A673 (cell line): ENCODE measurements at regions not wholly inside any gene's neighbourhood (a gene's known extent, or its start where the extent isn't known, plus 50 kb on each side); places are given as distances from the start of the nearest gene placed in this dataset.

Source experiments
- EZH2 ChIP-seq: fragments of 200-600 bp; sonication (generic); IDR thresholded peaks from 2 replicates; pipeline ENCODE4 v1.6.1; 2017; ENCODE audit warnings: borderline replicate concordance, low read depth, mild to moderate bottlenecking, mixed read lengths, antibody characterized with exemption, low read length; ENCODE audit not compliant: poor library complexity, severe bottlenecking
- TF ChIP-seq, protein P1 (sequence below): fragments of 300-800, 200-600 bp; sonication (generic); conservative IDR thresholded peaks from 2 replicates; pipeline ENCODE4 v1.5.1; 2017; ENCODE audit warnings: low read depth, mild to moderate bottlenecking, antibody characterized with exemption, low read length, moderate library complexity, mixed read lengths

DNA sequence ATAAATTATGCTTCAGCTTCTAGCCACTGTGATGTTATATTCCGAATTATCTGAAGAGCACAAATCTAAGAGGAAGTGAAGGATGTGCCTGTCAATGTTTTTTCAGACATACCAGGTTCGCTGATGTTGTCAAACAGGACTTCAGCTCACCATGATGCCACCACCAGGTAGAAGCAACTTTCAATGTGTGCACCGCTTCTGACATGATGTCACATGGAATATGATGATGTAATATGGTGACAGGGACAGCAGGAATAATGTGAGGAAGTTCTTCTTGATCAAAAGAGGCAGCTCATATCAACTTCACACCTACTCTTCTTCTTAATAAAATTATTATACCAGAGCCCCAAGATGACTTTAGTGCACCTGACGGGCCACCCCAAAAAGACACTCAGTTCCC, 893.2 kb downstream of the BCL11A start:
- TF ChIP-seq, protein P1, sequence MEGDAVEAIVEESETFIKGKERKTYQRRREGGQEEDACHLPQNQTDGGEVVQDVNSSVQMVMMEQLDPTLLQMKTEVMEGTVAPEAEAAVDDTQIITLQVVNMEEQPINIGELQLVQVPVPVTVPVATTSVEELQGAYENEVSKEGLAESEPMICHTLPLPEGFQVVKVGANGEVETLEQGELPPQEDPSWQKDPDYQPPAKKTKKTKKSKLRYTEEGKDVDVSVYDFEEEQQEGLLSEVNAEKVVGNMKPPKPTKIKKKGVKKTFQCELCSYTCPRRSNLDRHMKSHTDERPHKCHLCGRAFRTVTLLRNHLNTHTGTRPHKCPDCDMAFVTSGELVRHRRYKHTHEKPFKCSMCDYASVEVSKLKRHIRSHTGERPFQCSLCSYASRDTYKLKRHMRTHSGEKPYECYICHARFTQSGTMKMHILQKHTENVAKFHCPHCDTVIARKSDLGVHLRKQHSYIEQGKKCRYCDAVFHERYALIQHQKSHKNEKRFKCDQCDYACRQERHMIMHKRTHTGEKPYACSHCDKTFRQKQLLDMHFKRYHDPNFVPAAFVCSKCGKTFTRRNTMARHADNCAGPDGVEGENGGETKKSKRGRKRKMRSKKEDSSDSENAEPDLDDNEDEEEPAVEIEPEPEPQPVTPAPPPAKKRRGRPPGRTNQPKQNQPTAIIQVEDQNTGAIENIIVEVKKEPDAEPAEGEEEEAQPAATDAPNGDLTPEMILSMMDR, result no peak
- no peak for TF ChIP-seq EZH2
